ENCODE measurements at regions not wholly inside any gene's neighbourhood (a gene's known extent, or its start where the extent isn't known, plus 50 kb on each side); places are given as distances from the start of the nearest gene placed in this dataset.

DNA sequence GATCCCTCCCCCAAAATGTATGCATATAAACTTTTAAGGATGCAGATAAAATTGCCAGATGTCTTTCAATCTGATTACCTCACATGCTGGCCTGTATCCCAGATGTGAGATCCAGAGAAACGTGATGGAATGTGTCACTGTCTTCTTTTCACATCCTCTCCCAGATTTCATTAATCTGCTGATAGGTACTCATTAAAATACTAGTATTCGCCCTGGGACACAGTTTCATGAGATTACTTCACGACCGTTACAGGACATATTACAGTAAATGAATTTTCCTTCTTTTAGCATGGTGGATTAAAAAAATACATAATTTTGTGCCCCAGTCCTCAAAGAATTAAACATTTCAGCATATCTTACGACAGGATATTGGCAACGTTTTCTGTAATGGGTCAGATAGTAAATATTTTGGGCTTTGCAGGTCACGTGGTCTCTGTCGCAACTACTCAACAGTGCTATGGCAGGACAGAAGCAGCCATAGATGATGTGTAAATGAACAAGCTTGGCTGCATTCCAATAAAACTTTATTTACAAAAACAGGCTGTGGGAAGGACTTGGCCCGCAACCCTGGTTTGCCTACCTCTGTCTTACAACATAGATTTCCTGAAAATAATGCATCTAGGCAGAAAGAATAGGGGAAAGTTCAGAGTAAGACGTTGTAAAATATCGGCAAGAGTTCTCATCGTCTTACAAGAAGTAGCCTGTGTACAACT lies 156.0 kb upstream of the DIO3 start (continued):
- TF ChIP-seq, protein P1, sequence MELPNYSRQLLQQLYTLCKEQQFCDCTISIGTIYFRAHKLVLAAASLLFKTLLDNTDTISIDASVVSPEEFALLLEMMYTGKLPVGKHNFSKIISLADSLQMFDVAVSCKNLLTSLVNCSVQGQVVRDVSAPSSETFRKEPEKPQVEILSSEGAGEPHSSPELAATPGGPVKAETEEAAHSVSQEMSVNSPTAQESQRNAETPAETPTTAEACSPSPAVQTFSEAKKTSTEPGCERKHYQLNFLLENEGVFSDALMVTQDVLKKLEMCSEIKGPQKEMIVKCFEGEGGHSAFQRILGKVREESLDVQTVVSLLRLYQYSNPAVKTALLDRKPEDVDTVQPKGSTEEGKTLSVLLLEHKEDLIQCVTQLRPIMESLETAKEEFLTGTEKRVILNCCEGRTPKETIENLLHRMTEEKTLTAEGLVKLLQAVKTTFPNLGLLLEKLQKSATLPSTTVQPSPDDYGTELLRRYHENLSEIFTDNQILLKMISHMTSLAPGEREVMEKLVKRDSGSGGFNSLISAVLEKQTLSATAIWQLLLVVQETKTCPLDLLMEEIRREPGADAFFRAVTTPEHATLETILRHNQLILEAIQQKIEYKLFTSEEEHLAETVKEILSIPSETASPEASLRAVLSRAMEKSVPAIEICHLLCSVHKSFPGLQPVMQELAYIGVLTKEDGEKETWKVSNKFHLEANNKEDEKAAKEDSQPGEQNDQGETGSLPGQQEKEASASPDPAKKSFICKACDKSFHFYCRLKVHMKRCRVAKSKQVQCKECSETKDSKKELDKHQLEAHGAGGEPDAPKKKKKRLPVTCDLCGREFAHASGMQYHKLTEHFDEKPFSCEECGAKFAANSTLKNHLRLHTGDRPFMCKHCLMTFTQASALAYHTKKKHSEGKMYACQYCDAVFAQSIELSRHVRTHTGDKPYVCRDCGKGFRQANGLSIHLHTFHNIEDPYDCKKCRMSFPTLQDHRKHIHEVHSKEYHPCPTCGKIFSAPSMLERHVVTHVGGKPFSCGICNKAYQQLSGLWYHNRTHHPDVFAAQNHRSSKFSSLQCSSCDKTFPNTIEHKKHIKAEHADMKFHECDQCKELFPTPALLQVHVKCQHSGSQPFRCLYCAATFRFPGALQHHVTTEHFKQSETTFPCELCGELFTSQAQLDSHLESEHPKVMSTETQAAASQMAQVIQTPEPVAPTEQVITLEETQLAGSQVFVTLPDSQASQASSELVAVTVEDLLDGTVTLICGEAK (IDR thresholded peaks at IDR 0.05), result no peak
- TF ChIP-seq, protein P1 (CRISPR knock-in tag; IDR thresholded peaks at IDR 0.05), result peak; percentile 97

DNA sequence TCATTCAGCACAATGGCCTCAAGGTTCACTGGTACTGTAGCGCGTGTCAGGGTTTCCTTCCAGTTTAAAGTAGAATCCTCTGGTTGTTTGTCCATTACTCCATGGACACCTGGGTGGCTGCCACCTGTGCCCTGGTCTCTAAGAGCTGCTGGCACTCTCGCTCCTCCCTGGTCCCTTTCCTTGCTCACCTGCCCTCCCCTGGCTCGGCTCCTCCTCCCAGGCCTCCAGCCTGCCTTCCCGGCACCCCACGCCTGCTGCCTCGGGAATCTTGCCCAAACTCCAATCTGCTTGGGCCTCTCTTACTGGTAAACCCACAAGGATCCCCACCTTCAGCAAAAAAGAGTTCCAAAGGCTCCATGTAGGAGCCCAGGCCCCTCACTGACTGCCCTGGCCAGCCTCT lies 154.4 kb upstream of the DIO3 start:
- no peak for TF ChIP-seq ZNF441 (CRISPR knock-in tag; IDR thresholded peaks at IDR 0.05; ENCODE audit: borderline replicate concordance)
- TF ChIP-seq ZFP37 (CRISPR knock-in tag; IDR thresholded peaks at IDR 0.05; ENCODE audit: borderline replicate concordance), result no peak
- TF ChIP-seq ZNF7 (CRISPR knock-in tag; IDR thresholded peaks at IDR 0.05), result no peak
- H3K9ac ChIP-seq (ENCODE audit: insufficient read depth, low read depth, low read length), result no peak overlapping the region
- no peak overlapping the region for H3K4me3 ChIP-seq (replicated peaks in 1 of 3; ENCODE audit: insufficient read depth in 1 of 3, low read depth in 2 of 3, low read length in 3 of 3)
- in situ Hi-C loops (cut with HindIII; ENCODE audit: extremely low pct_ligation_motif_present, low pct_unique_long_range_greater_than_20kb) (no loop called here), intact Hi-C loops (cut with micrococcal nuclease; ENCODE audit: unreplicated experiment) (no loop called here)
- H3K36me3 ChIP-seq (replicated peaks in 1 of 2; ENCODE audit: control insufficient read depth in 1 of 2, insufficient read depth in 2 of 2, low read length in 2 of 2), result no peaks in the 10 kb centered on the region
- ChIA-PET POLR2A (no interaction called here), CTCF (ENCODE audit: low intra/inter-chr PET ratio, low total read pairs) (no interaction called here)
- no TSS peak for BruUV-seq (replicated peaks)
- H4K20me1 ChIP-seq (ENCODE audit: insufficient read depth, low read length), result no peaks in the 10 kb centered on the region
- no peak for FAIRE-seq
- no peak overlapping the region for H3K4me2 ChIP-seq (ENCODE audit: low read depth, low read length)
- ATAC-seq, result no peak
- H2AFZ ChIP-seq (ENCODE audit: low read length), result no peak overlapping the region
- no peak for DNase-seq (ENCODE audit: low spot score)
- 57% methylated on average over 7 of the region's 7 CpGs for WGBS (ENCODE audit: low lambda C conversion rate)
- no peaks in the 10 kb centered on the region for H3K9me3 ChIP-seq (ENCODE audit: low read length)
- peaks cover 1 to 51% of the 10 kb centered on the region in 2 experiments; a peak in 4 of 5 replicates for H3K27me3 ChIP-seq (ENCODE audit: control insufficient read depth in 1 of 2, insufficient read depth in 2 of 2, low read length in 2 of 2)
- H3K27ac ChIP-seq (ENCODE audit: extremely low read length, insufficient read depth, low read length), result no peak overlapping the region
- no peaks in the 10 kb centered on the region for H3K79me2 ChIP-seq (ENCODE audit: insufficient read depth, low read length)
- H3K4me1 ChIP-seq (ENCODE audit: insufficient read depth, low read length), result peaks cover 13% of the 10 kb centered on the region; the same call in 1 of the 2 replicates
